Testis (tissue), 2 donors: ENCODE measurements at regions not wholly inside any gene's neighbourhood (a gene's known extent, or its start where the extent isn't known, plus 50 kb on each side); places are given as distances from the start of the nearest gene placed in this dataset.

Source experiments
- DNase-seq: peaks from one replicate; pipeline ENCODE4 v3.0.0-alpha.2; 2019
- H3K27ac ChIP-seq, 2 donors: fragments of 200-600 bp; sonication (generic); one replicate each; pipeline ENCODE4 v1.5.1; 2019
- H3K27me3 ChIP-seq: fragments of 200-600 bp; sonication (generic); one replicate; pipeline ENCODE4 v1.5.1; 2019
- H3K36me3 ChIP-seq: fragments of 200-600 bp; sonication (generic); one replicate; pipeline ENCODE4 v1.5.1; 2017; ENCODE audit warnings: low read depth; ENCODE audit errors: missing control alignments
- H3K4me1 ChIP-seq: fragments of 200-600 bp; sonication (generic); one replicate; pipeline ENCODE4 v1.5.1; 2019
- H3K4me3 ChIP-seq, 2 donors: fragments of 200-600 bp; sonication (generic); one replicate each; pipeline ENCODE4 v1.5.1; 2017 to 2019
- H3K9me3 ChIP-seq: fragments of 200-600 bp; sonication (generic); one replicate; pipeline ENCODE4 v1.5.1; 2017
- CTCF ChIP-seq, 3 experiments: fragments of 450-650 bp in 2 of 3; fragments of 200-600 bp in 1 of 3; sonication (generic) in 1 of 3; IDR thresholded peaks; one replicate each; pipeline ENCODE4 v1.5.1; 2016 to 2019; ENCODE audit warnings: antibody characterized with exemption in 3 of 3, mild to moderate bottlenecking in 2 of 3, moderate library complexity in 1 of 3
- POLR2A ChIP-seq: fragments of 450-650 bp; IDR thresholded peaks from one replicate; pipeline ENCODE4 v1.6.1; 2017; ENCODE audit warnings: antibody characterized with exemption, mild to moderate bottlenecking, moderate library complexity
- WGBS, 2 donors: methylation state at CpG; one replicate each; pipeline ENCODE4 v1.1.5; 2018; 5-methylcytosine and 5-hydroxymethylcytosine counted together
- intact Hi-C: fragments of 100-400 bp; cut with DNase I; formaldehyde crosslinking; loops from one replicate; pipeline ENCODE4 v1.15.1; 2023; ENCODE audit warnings: low total_unique reads

- WGBS, 2 donors, result 86 to 90% methylated on average over 10 of the region's 10 CpGs
- Histone ChIP-seq H3K4me3 (no peak overlapping the region), H3K4me1 (no peaks in the 10 kb centered on the region), H3K36me3 (no peaks in the 10 kb centered on the region), H3K27ac (no peak overlapping the region), H3K9me3 (no peaks in the 10 kb centered on the region), H3K27me3 (no peaks in the 10 kb centered on the region)
- no peak for DNase-seq
- no peak for TF ChIP-seq CTCF (IDR thresholded peaks at IDR 0.05)
- TF ChIP-seq POLR2A, result no peak
- intact Hi-C loops, result no loop called here
Observed at GRCh38 chr14:98853063-98853729, 418.8 kb downstream of the BCL11B start.

- no peaks in the 10 kb centered on the region for H3K36me3 ChIP-seq
- H3K27ac ChIP-seq, result no peak overlapping the region
- no peaks in the 10 kb centered on the region for H3K4me1 ChIP-seq
- no peaks in the 10 kb centered on the region for H3K9me3 ChIP-seq
- intact Hi-C loops, result no loop called here
- no peak for TF ChIP-seq POLR2A
- TF ChIP-seq CTCF (IDR thresholded peaks at IDR 0.05), result no peak
- no peak for DNase-seq
- no peak overlapping the region for H3K4me3 ChIP-seq
- no peaks in the 10 kb centered on the region for H3K27me3 ChIP-seq
- 90 to 91% methylated on average over 13 of the region's 13 CpGs for WGBS, 2 donors
Observed at GRCh38 chr14:98855926-98856715, 415.9 kb downstream of the BCL11B start.

GRCh38 chr14:98858158-98858557 is 413.8 kb downstream of the BCL11B start:
- H3K36me3 ChIP-seq, result no peaks in the 10 kb centered on the region
- no peak for DNase-seq
- H3K4me1 ChIP-seq, result no peaks in the 10 kb centered on the region
- H3K27ac ChIP-seq, result no peak overlapping the region
- H3K9me3 ChIP-seq, result no peaks in the 10 kb centered on the region
- WGBS, 2 donors, result 89 to 91% methylated on average over 7 of the region's 7 CpGs
- intact Hi-C loops, result no loop called here
- H3K27me3 ChIP-seq, result no peaks in the 10 kb centered on the region
- H3K4me3 ChIP-seq, result no peak overlapping the region
- TF ChIP-seq CTCF (IDR thresholded peaks at IDR 0.05), result no peak
- no peak for TF ChIP-seq POLR2A

- WGBS, 2 donors, result 89 to 95% methylated on average over 10 of the region's 10 CpGs
- Histone ChIP-seq H3K9me3 (no peaks in the 10 kb centered on the region), H3K4me3 (no peak overlapping the region), H3K27ac (no peak overlapping the region), H3K27me3 (no peaks in the 10 kb centered on the region), H3K36me3 (no peaks in the 10 kb centered on the region), H3K4me1 (no peaks in the 10 kb centered on the region)
- no peak for DNase-seq
- TF ChIP-seq CTCF (IDR thresholded peaks at IDR 0.05) (no peak), POLR2A (no peak)
- intact Hi-C loops, result no loop called here
Observed at GRCh38 chr14:98858561-98858960, 413.4 kb downstream of the BCL11B start.
